A549 (cell line): ENCODE measurements at regions not wholly inside any gene's neighbourhood (a gene's known extent, or its start where the extent isn't known, plus 50 kb on each side); places are given as distances from the start of the nearest gene placed in this dataset.

Experiments
- ATAC-seq, 2 experiments: fragments of 200-7000 bp in 1 of 2; fragments of >200 bp in 1 of 2; cut with Nextera tagmentation in 1 of 2; cut with Tn5 transposase in 1 of 2; 3 replicates each; pipeline versions ENCODE4 v1.8.0 to v1.9.1; 2018 to 2020; ENCODE audit warnings: mild to moderate bottlenecking in 1 of 2, moderate library complexity in 1 of 2
- CTCF ChIA-PET: fragments of 300-600 bp; sonication (Branson Sonifier 250); formaldehyde crosslinking; extraction: SDS; loops from one replicate; lab custom pipeline; 2021; ENCODE audit warnings: antibody characterized with exemption, inconsistent platforms; lab: Yijun Ruan, JAX
- POLR2A ChIA-PET: fragments of 350-600 bp; formaldehyde crosslinking; extraction: SDS; loops from one replicate; lab custom pipeline; 2021; ENCODE audit warnings: antibody characterized with exemption, inconsistent platforms; lab: Yijun Ruan, JAX
- DNase-seq, 2 experiments: peaks; one replicate each; pipeline versions ENCODE4 v3.0.0 to v3.0.0-alpha.2; 2011 to 2016; ENCODE audit warnings: low read depth in 1 of 2, low spot score in 1 of 2
- FAIRE-seq: peaks from 2 replicates; lab custom pipeline; 2011; peaks lifted over from hg19 to GRCh38; lab: Jason Lieb, UNC
- H3K27ac ChIP-seq, 2 experiments: fragments of >200 bp; sonication (Bioruptor Twin); formaldehyde crosslinking; 3 replicates each; pipeline ENCODE4 v1.5.1; 2016 to 2017
- H3K4me1 ChIP-seq: fragments of >200 bp; sonication (Bioruptor Twin); formaldehyde crosslinking; 3 replicates; pipeline ENCODE4 v1.6.1; 2016
- H3K4me2 ChIP-seq: fragments of >200 bp; sonication (Bioruptor Twin); formaldehyde crosslinking; 3 replicates; pipeline ENCODE4 v1.6.1; 2016
- H3K4me3 ChIP-seq: fragments of >200 bp; sonication (Bioruptor Twin); formaldehyde crosslinking; 3 replicates; pipeline ENCODE4 v1.5.1; 2016
- H3K9me3 ChIP-seq: fragments of >200 bp; sonication (Bioruptor Twin); formaldehyde crosslinking; 3 replicates; pipeline ENCODE4 v1.6.1; 2016
- CBX2 ChIP-seq: fragments of 200-600 bp; sonication (generic); IDR thresholded peaks from 2 replicates; pipeline ENCODE4 v1.6.1; 2016; ENCODE audit warnings: low read depth, mild to moderate bottlenecking, borderline replicate concordance
- CHD2 ChIP-seq: fragments of 150-350 bp; IDR thresholded peaks from 2 replicates; pipeline ENCODE4 v1.6.1; 2014; ENCODE audit warnings: low read length; ENCODE audit not compliant: partially characterized antibody
- EHF ChIP-seq: fragments of 250-450 bp; sonication (Bioruptor Pico); IDR thresholded peaks from 2 replicates; pipeline ENCODE4 v1.5.0; 2020; ENCODE audit warnings: mild to moderate bottlenecking
- FOSB ChIP-seq: fragments of 250-450 bp; sonication (Bioruptor Pico); IDR thresholded peaks from 2 replicates; pipeline ENCODE4 v1.5.0; 2020; ENCODE audit warnings: mild to moderate bottlenecking, moderate library complexity
- FOXS1 ChIP-seq: fragments of 250-450 bp; sonication (Bioruptor Pico); IDR thresholded peaks from 2 replicates; pipeline ENCODE4 v1.5.0; 2020; ENCODE audit warnings: mild to moderate bottlenecking, moderate library complexity
- GATA3 ChIP-seq: IDR thresholded peaks from 2 replicates; pipeline ENCODE4 v1.6.1; 2012; ENCODE audit warnings: borderline replicate concordance
- HOXA7 ChIP-seq: fragments of 250-450 bp; sonication (Bioruptor Pico); IDR thresholded peaks from 2 replicates; pipeline ENCODE4 v1.5.0; 2020; ENCODE audit warnings: mild to moderate bottlenecking, moderate library complexity
- HOXB5 ChIP-seq: fragments of 250-450 bp; sonication (Bioruptor Pico); IDR thresholded peaks from 2 replicates; pipeline ENCODE4 v1.5.0; 2020; ENCODE audit warnings: mild to moderate bottlenecking, moderate library complexity
- JUNB ChIP-seq: fragments of >200 bp; sonication (Bioruptor Twin); formaldehyde crosslinking; IDR thresholded peaks from 2 replicates; pipeline ENCODE4 v1.6.1; 2016
- MYC ChIP-seq: IDR thresholded peaks from 2 replicates; pipeline ENCODE4 v1.6.1; 2012; ENCODE audit warnings: mild to moderate bottlenecking, inconsistent platforms, low read length, improper control_type of control experiment, borderline replicate concordance
- NFE2L2 ChIP-seq: fragments of 150-350 bp; conservative IDR thresholded peaks from 2 replicates; pipeline ENCODE4 v1.6.1; 2014; ENCODE audit warnings: low read length
- NR3C1 ChIP-seq: fragments of >200 bp; sonication (Bioruptor Twin); formaldehyde crosslinking; IDR thresholded peaks from 3 replicates; pipeline ENCODE4 v1.6.1; 2017
- POLR2A ChIP-seq: IDR thresholded peaks from 2 replicates; pipeline ENCODE4 v1.6.1; 2012; ENCODE audit warnings: mild to moderate bottlenecking, low read length
- POLR2AphosphoS2 ChIP-seq: conservative IDR thresholded peaks from 2 replicates; pipeline ENCODE4 v1.6.1; 2012; ENCODE audit warnings: low read length, improper control_type of control experiment, inconsistent platforms
- RARB ChIP-seq: fragments of 250-450 bp; sonication (Bioruptor Pico); IDR thresholded peaks from 2 replicates; pipeline ENCODE4 v1.8.0; 2021; ENCODE audit warnings: mild to moderate bottlenecking, moderate library complexity
- RNF2 ChIP-seq: fragments of 200-600 bp; sonication (generic); IDR thresholded peaks from 2 replicates; pipeline ENCODE4 v1.6.1; 2016; ENCODE audit warnings: low read depth, mild to moderate bottlenecking, antibody characterized with exemption, moderate library complexity, borderline replicate concordance
- TFCP2L1 ChIP-seq: fragments of 250-450 bp; sonication (Bioruptor Pico); IDR thresholded peaks from 2 replicates; pipeline ENCODE4 v1.5.0; 2021; ENCODE audit warnings: mild to moderate bottlenecking
- WGBS: methylation state at CpG from one replicate; pipeline ENCODE4 v1.1.6; 2017; ENCODE audit errors: missing lambda C conversion rate; 5-methylcytosine and 5-hydroxymethylcytosine counted together
- TF ChIP-seq, protein P1 (sequence below): fragments of 150-350 bp; IDR thresholded peaks from 2 replicates; pipeline ENCODE4 v1.6.1; 2014; ENCODE audit warnings: low read depth, mild to moderate bottlenecking, low read length
- TF ChIP-seq, protein P2 (sequence below): fragments of >200 bp; sonication (Bioruptor Twin); formaldehyde crosslinking; IDR thresholded peaks from 2 replicates; pipeline ENCODE4 v1.6.1; 2016
- TF ChIP-seq, protein P3 (sequence below): IDR thresholded peaks from 2 replicates; pipeline ENCODE4 v1.6.1; 2012
- TF ChIP-seq, protein P4 (sequence below): fragments of 250-450 bp; sonication (Bioruptor Pico); IDR thresholded peaks from 2 replicates; pipeline ENCODE4 v1.5.0; 2021; ENCODE audit warnings: mild to moderate bottlenecking, moderate library complexity, borderline replicate concordance

DNA sequence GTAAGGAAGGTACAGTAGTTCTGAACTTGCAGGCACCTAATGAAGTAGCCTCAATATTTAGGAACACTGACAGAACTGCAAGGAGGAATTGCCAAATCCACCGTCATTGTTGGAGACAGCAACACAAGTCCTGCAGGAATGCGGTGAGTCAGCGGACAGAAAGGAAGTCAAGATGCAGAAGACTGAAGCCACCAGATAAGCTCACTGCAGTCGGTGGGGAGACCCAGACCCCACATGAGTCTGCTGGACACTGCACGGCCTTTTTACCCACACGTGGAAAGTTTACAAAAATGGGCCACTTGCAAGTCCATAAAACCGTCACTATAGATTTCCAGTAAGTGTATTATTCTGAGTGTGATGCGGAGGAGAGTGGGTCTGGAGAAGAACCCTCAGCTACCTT is 1471.6 kb downstream of the TBC1D22A start:
- Histone ChIP-seq H3K4me3 (no peak overlapping the region), H3K27ac (no peak overlapping the region), H3K9me3 (peaks cover 21% of the 10 kb centered on the region; the same call in 2 of the 3 replicates), H3K4me1 (no peaks in the 10 kb centered on the region), H3K4me2 (no peak overlapping the region)
- ATAC-seq, result no peak
- DNase-seq, result no peak
- WGBS, result 79% methylated on average over 8 of the region's 8 CpGs
- TF ChIP-seq FOXS1 (no peak), GATA3 (no peak), FOSB (CRISPR knock-in tag) (no peak)
- TF ChIP-seq, protein P1, sequence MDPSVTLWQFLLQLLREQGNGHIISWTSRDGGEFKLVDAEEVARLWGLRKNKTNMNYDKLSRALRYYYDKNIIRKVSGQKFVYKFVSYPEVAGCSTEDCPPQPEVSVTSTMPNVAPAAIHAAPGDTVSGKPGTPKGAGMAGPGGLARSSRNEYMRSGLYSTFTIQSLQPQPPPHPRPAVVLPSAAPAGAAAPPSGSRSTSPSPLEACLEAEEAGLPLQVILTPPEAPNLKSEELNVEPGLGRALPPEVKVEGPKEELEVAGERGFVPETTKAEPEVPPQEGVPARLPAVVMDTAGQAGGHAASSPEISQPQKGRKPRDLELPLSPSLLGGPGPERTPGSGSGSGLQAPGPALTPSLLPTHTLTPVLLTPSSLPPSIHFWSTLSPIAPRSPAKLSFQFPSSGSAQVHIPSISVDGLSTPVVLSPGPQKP, result no peak
- POLR2A ChIA-PET, result no interaction called here
- no peak for FAIRE-seq
- CTCF ChIA-PET, result no interaction called here

DNA sequence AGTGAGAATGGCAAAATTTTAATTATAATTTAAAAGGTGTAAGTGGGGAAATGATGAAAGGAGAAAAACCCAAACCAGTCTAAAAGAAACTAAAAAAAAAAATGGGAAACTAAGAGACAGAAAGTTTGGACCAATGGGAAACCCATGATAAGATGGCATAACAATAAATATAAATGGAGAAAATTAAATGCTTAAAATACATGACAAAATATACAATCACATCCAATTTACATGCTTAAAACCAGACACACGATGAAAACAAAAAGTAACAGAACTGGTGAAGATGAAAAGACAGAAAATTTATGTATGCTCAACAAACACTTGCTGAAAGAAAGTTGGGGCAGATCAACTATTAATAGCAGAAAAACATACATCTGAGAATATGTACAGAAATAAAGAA is 1471.1 kb downstream of the TBC1D22A start:
- peaks cover 21% of the 10 kb centered on the region; the same call in 2 of the 3 replicates for H3K9me3 ChIP-seq
- ChIA-PET CTCF (no interaction called here), POLR2A (no interaction called here)
- H3K4me2 ChIP-seq, result no peak overlapping the region
- 6% methylated on average over 1 of the region's 1 CpG for WGBS
- H3K4me3 ChIP-seq, result no peak overlapping the region
- no peak for FAIRE-seq
- no peak for ATAC-seq
- H3K4me1 ChIP-seq, result no peaks in the 10 kb centered on the region
- no peak overlapping the region for H3K27ac ChIP-seq
- DNase-seq, result no peak
- TF ChIP-seq RARB (CRISPR knock-in tag) (no peak), GATA3 (no peak), RNF2 (no peak), JUNB (no peak), NFE2L2 (no peak)

DNA sequence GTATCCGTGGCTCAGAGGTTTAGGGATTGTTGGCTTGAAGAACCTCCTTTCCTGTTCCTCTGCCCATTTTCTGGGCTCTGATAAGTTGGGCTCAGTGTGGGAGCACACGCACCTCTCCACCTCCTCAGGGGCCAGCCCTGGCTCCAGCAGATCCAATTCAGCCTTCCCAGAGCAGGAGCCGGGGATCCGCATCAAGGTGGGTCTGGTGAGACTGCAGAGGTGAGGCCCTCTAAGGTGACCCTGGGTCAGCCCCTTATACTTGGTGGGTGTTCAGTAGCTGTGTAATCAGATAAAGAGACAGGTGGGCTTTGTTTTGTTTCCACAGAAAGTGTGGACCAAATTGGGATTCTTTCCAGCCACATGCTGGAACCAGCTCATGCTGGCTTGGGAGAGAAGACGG is 1466.0 kb downstream of the TBC1D22A start:
- 80% methylated on average over 2 of the region's 5 CpGs for WGBS
- Histone ChIP-seq H3K9me3 (peaks cover 14% of the 10 kb centered on the region; the same call in 2 of the 3 replicates), H3K4me1 (0 out of 3 replicates have a peak, but pooled peaks cover 4% of the 10 kb centered on the region), H3K4me3 (no peak overlapping the region), H3K27ac (no peak overlapping the region), H3K4me2 (no peak overlapping the region)
- DNase-seq, result no peak
- FAIRE-seq, result no peak
- TF ChIP-seq POLR2A, result no peak
- no peak for TF ChIP-seq MYC
- no peak for TF ChIP-seq EHF (CRISPR knock-in tag)
- TF ChIP-seq CHD2, result no peak
- no peak for TF ChIP-seq HOXA7 (CRISPR knock-in tag)
- TF ChIP-seq, protein P2, sequence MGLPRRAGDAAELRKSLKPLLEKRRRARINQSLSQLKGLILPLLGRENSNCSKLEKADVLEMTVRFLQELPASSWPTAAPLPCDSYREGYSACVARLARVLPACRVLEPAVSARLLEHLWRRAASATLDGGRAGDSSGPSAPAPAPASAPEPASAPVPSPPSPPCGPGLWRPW, result no peak
- TF ChIP-seq CBX2, result no peak
- TF ChIP-seq, protein P3, sequence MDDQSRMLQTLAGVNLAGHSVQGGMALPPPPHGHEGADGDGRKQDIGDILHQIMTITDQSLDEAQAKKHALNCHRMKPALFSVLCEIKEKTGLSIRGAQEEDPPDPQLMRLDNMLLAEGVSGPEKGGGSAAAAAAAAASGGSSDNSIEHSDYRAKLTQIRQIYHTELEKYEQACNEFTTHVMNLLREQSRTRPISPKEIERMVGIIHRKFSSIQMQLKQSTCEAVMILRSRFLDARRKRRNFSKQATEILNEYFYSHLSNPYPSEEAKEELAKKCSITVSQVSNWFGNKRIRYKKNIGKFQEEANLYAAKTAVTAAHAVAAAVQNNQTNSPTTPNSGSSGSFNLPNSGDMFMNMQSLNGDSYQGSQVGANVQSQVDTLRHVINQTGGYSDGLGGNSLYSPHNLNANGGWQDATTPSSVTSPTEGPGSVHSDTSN, result no peak
- TF ChIP-seq, protein P4, sequence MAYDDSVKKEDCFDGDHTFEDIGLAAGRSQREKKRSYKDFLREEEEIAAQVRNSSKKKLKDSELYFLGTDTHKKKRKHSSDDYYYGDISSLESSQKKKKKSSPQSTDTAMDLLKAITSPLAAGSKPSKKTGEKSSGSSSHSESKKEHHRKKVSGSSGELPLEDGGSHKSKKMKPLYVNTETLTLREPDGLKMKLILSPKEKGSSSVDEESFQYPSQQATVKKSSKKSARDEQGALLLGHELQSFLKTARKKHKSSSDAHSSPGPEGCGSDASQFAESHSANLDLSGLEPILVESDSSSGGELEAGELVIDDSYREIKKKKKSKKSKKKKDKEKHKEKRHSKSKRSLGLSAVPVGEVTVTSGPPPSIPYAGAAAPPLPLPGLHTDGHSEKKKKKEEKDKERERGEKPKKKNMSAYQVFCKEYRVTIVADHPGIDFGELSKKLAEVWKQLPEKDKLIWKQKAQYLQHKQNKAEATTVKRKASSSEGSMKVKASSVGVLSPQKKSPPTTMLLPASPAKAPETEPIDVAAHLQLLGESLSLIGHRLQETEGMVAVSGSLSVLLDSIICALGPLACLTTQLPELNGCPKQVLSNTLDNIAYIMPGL (CRISPR knock-in tag), result no peak
- no peak for TF ChIP-seq NR3C1
- TF ChIP-seq POLR2AphosphoS2, result no peak
- TF ChIP-seq FOSB (CRISPR knock-in tag), result no peak
- no peak for TF ChIP-seq HOXB5 (CRISPR knock-in tag)
- TF ChIP-seq TFCP2L1 (CRISPR knock-in tag), result no peak
- ATAC-seq, result no peak
- ChIA-PET CTCF (no interaction called here), POLR2A (no interaction called here)
